GM23338 (cell line): ENCODE measurements at regions not wholly inside any gene's neighbourhood (a gene's known extent, or its start where the extent isn't known, plus 50 kb on each side); places are given as distances from the start of the nearest gene placed in this dataset.

Experiments used
- CREB1 ChIP-seq: fragments of 250-450 bp; sonication (Bioruptor Pico); IDR thresholded peaks from 2 replicates; pipeline ENCODE4 v1.5.0; 2020; ENCODE audit warnings: low read depth, mild to moderate bottlenecking, moderate library complexity
- CTCF ChIP-seq, 2 experiments: fragments of 200-600 bp in 1 of 2; sonication (generic) in 1 of 2; conservative IDR thresholded peaks; 2 replicates each; pipeline versions ENCODE4 v1.5.1 to v1.6.1; 2016 to 2017; ENCODE audit warnings: antibody characterized with exemption in 2 of 2, low read depth in 2 of 2, mild to moderate bottlenecking in 2 of 2, moderate library complexity in 1 of 2
- EZH2 ChIP-seq: fragments of 200-600 bp; sonication (generic); IDR thresholded peaks from one replicate; pipeline ENCODE4 v1.8.0; 2017; ENCODE audit warnings: antibody characterized with exemption, mild to moderate bottlenecking, low read depth; ENCODE audit not compliant: unreplicated experiment
- EZH2phosphoT487 ChIP-seq: fragments of 200-600 bp; sonication (generic); IDR thresholded peaks from one replicate; pipeline ENCODE4 v1.8.1; 2018; ENCODE audit warnings: antibody characterized with exemption; ENCODE audit not compliant: unreplicated experiment
- JUNB ChIP-seq: IDR thresholded peaks from one replicate; pipeline ENCODE4 v1.6.1; 2016; ENCODE audit warnings: antibody characterized with exemption; ENCODE audit not compliant: unreplicated experiment
- NANOG ChIP-seq: IDR thresholded peaks from 2 replicates; pipeline ENCODE4 v1.6.1; 2016; ENCODE audit warnings: antibody characterized with exemption, borderline replicate concordance
- POLR2AphosphoS5 ChIP-seq: IDR thresholded peaks from 2 replicates; pipeline ENCODE4 v1.6.1; 2016; ENCODE audit warnings: antibody characterized with exemption, low read depth
- STAT1 ChIP-seq: IDR thresholded peaks from one replicate; pipeline ENCODE4 v1.6.1; 2016; ENCODE audit warnings: antibody characterized with exemption; ENCODE audit not compliant: unreplicated experiment
- ZNF331 ChIP-seq: fragments of 250-450 bp; sonication (Bioruptor Pico); IDR thresholded peaks from 2 replicates; pipeline ENCODE4 v1.5.0; 2020; ENCODE audit warnings: low read depth, mild to moderate bottlenecking, moderate library complexity
- TF ChIP-seq, protein P1 (sequence below): IDR thresholded peaks from one replicate; pipeline ENCODE4 v1.6.1; 2018; ENCODE audit warnings: antibody characterized with exemption; ENCODE audit not compliant: unreplicated experiment

DNA sequence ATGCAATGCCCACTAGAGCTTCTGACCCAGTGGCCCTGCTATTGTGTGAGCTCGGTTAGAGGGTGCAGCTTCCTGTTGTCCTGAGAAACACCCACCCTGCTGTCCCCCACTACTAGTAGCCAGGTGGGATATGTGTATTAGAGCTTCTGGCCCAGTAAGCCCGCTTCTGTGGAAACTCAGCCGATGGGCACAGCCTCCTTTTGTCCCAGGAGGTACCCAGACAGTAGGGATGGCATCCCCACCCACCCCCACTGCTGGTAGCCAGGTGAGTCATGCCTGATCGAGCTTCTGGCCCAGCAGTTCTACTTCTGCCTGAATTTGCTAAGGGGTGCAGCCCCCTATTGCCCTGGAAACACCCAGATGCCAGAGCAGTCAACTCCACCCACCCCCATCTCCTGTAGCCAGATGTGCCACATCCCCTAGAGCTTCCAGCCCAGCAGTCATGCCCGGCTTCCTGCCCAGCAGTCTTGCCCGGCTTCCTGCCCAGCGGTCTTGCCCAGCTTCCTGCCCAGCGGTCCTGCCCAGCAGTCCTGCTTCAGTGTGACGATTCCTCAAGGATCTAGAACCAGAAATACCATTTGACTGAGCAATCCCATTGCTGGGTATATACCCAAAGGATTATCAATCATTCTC lies 162.7 kb upstream of the KLF8 start:
- no peak for TF ChIP-seq EZH2
- TF ChIP-seq CTCF (conservative IDR thresholded peaks at IDR 0.05; ENCODE audit: low read depth in 2 of 2): no peak
- TF ChIP-seq, protein P1, sequence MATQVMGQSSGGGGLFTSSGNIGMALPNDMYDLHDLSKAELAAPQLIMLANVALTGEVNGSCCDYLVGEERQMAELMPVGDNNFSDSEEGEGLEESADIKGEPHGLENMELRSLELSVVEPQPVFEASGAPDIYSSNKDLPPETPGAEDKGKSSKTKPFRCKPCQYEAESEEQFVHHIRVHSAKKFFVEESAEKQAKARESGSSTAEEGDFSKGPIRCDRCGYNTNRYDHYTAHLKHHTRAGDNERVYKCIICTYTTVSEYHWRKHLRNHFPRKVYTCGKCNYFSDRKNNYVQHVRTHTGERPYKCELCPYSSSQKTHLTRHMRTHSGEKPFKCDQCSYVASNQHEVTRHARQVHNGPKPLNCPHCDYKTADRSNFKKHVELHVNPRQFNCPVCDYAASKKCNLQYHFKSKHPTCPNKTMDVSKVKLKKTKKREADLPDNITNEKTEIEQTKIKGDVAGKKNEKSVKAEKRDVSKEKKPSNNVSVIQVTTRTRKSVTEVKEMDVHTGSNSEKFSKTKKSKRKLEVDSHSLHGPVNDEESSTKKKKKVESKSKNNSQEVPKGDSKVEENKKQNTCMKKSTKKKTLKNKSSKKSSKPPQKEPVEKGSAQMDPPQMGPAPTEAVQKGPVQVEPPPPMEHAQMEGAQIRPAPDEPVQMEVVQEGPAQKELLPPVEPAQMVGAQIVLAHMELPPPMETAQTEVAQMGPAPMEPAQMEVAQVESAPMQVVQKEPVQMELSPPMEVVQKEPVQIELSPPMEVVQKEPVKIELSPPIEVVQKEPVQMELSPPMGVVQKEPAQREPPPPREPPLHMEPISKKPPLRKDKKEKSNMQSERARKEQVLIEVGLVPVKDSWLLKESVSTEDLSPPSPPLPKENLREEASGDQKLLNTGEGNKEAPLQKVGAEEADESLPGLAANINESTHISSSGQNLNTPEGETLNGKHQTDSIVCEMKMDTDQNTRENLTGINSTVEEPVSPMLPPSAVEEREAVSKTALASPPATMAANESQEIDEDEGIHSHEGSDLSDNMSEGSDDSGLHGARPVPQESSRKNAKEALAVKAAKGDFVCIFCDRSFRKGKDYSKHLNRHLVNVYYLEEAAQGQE: no peak
- no peak for TF ChIP-seq POLR2AphosphoS5
- no peak for TF ChIP-seq EZH2phosphoT487
- no peak for TF ChIP-seq NANOG
- TF ChIP-seq CREB1 (CRISPR knock-in tag): no peak
- TF ChIP-seq JUNB: no peak
- TF ChIP-seq STAT1: no peak
- TF ChIP-seq ZNF331 (CRISPR knock-in tag): no peak
